GM20000 (cell line): ENCODE measurements at regions not wholly inside any gene's neighbourhood (a gene's known extent, or its start where the extent isn't known, plus 50 kb on each side); places are given as distances from the start of the nearest gene placed in this dataset.

Source experiments
- DNase-seq: peaks from one replicate; pipeline ENCODE4 v3.0.0; 2012; ENCODE audit warnings: low spot score
- CTCF ChIP-seq: IDR thresholded peaks from 2 replicates; pipeline ENCODE4 v1.5.1; 2012; ENCODE audit warnings: mild to moderate bottlenecking, control low read depth; ENCODE audit errors: extremely low read depth, missing control alignments

- peak; percentile 14 for TF ChIP-seq CTCF
- DNase-seq, result no peak
Observed at GRCh38 chr22:22171357-22172218, 73.0 kb upstream of the VPREB1 start.

- DNase-seq, result no peak
- no peak for TF ChIP-seq CTCF
Observed at GRCh38 chr22:22169923-22170322, 74.7 kb upstream of the VPREB1 start.

GRCh38 chr22:22168941-22169867 lies 75.4 kb upstream of the VPREB1 start:
- no peak for DNase-seq

GRCh38 chr22:22168190-22168940 lies 76.2 kb upstream of the VPREB1 start:
- DNase-seq, result peak; percentile 46
- no peak for TF ChIP-seq CTCF

More at GRCh38 chr22:22168941-22169867, 75.4 kb upstream of the VPREB1 start:
- TF ChIP-seq CTCF, result no peak

- no peak for TF ChIP-seq CTCF
- DNase-seq, result peak; percentile 47
Observed at GRCh38 chr22:22167791-22168189, 76.8 kb upstream of the VPREB1 start.

- DNase-seq, result no peak
Observed at GRCh38 chr22:22166941-22167713, 77.5 kb upstream of the VPREB1 start.

More at GRCh38 chr22:22166941-22167713, 77.5 kb upstream of the VPREB1 start:
- TF ChIP-seq CTCF, result no peak
